ENCODE measurements at regions not wholly inside any gene's neighbourhood (a gene's known extent, or its start where the extent isn't known, plus 50 kb on each side); places are given as distances from the start of the nearest gene placed in this dataset.

DNA sequence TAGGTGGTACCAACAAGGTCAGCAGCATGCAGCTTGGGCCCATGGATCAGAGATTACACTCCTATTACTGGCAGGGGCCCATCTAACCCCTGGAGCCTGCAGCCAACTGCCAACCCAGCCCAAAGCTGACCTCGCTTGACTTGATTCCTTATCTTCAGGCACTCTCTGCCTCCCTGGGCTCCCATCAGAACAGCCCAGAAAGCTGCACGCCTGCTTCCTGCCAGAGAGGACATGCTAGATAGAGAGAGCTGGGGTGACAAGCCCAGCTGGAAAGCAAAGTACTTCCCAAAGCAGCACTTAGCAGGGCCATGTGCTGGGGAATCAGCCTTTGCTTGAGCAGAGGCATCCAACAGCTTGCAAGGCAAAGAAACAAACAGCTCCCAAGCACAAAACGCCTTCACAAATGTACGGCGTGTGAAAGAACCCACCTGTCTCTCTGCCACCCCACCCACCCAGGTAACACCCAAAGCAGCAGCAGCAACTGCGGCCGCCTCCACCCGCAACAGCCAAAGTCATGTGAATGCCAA is 74.2 kb upstream of the NLK start (continued):
- TF ChIP-seq, protein P1, sequence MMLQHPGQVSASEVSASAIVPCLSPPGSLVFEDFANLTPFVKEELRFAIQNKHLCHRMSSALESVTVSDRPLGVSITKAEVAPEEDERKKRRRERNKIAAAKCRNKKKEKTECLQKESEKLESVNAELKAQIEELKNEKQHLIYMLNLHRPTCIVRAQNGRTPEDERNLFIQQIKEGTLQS (IDR thresholded peaks at IDR 0.05): no peak
- TF ChIP-seq, protein P2, sequence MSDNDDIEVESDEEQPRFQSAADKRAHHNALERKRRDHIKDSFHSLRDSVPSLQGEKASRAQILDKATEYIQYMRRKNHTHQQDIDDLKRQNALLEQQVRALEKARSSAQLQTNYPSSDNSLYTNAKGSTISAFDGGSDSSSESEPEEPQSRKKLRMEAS (IDR thresholded peaks at IDR 0.05): no peak
- no peak for TF ChIP-seq HNF4G (IDR thresholded peaks at IDR 0.05)
- no peak for TF ChIP-seq SP1 (IDR thresholded peaks at IDR 0.05)
- TF ChIP-seq, protein P3, sequence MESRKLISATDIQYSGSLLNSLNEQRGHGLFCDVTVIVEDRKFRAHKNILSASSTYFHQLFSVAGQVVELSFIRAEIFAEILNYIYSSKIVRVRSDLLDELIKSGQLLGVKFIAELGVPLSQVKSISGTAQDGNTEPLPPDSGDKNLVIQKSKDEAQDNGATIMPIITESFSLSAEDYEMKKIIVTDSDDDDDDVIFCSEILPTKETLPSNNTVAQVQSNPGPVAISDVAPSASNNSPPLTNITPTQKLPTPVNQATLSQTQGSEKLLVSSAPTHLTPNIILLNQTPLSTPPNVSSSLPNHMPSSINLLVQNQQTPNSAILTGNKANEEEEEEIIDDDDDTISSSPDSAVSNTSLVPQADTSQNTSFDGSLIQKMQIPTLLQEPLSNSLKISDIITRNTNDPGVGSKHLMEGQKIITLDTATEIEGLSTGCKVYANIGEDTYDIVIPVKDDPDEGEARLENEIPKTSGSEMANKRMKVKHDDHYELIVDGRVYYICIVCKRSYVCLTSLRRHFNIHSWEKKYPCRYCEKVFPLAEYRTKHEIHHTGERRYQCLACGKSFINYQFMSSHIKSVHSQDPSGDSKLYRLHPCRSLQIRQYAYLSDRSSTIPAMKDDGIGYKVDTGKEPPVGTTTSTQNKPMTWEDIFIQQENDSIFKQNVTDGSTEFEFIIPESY (IDR thresholded peaks at IDR 0.05): no peak
- TF ChIP-seq NR2F2 (IDR thresholded peaks at IDR 0.05): no peak

DNA sequence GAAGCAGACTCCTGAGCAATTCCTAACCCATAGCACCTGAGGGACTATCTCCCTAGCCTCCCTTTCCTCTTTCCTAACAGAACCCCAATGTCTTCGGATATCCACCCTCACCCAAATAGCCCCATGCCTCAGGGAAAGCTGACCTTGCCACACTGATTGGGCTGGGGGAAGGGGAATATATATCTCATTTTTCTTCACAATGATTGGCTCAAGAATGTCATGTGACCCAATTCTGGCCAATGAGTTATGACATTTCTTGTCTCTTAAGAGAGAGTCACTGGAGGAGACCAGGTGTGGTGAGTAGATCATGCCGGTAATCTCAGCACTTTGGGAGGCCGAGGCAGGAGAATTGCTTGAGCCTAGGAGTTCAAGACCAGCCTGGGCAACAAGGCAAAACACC is 71.9 kb upstream of the NLK start:
- Histone ChIP-seq H3K27me3 (ENCODE audit: control insufficient read depth in 4 of 4, insufficient read depth in 4 of 4, low read length in 3 of 4) (no peaks in the 10 kb centered on the region), H3K4me1 (ENCODE audit: control insufficient read depth in 4 of 4, insufficient read depth in 4 of 4, low read length in 3 of 4) (peaks cover 0 to 8% (median 4%) of the 10 kb centered on the region in 4 donors), H3K9me3 (ENCODE audit: control insufficient read depth in 4 of 4, low read length in 3 of 4) (no peaks in the 10 kb centered on the region), H3K36me3 (ENCODE audit: control insufficient read depth in 4 of 4, insufficient read depth in 3 of 4, low read depth in 1 of 4, low read length in 3 of 4) (no peaks in the 10 kb centered on the region), H3K9ac (ENCODE audit: low read depth in 1 of 2, low read length in 2 of 2) (no peak overlapping the region), H3K4me3 (ENCODE audit: low read depth in 1 of 3, low read length in 3 of 3) (no peak overlapping the region), H3K27ac (ENCODE audit: low read depth in 1 of 2, low read length in 2 of 2) (no peak overlapping the region)
- no peak for TF ChIP-seq SP1 (IDR thresholded peaks at IDR 0.05)
- no peak for TF ChIP-seq RAD21 (IDR thresholded peaks at IDR 0.05)
- TF ChIP-seq TAF1 (conservative IDR thresholded peaks at IDR 0.05): no peak
- TF ChIP-seq, protein P2 (IDR thresholded peaks at IDR 0.05): no peak
- no peak for TF ChIP-seq YY1 (IDR thresholded peaks at IDR 0.05)
- TF ChIP-seq RXRA (IDR thresholded peaks at IDR 0.05): no peak
- TF ChIP-seq, protein P4, sequence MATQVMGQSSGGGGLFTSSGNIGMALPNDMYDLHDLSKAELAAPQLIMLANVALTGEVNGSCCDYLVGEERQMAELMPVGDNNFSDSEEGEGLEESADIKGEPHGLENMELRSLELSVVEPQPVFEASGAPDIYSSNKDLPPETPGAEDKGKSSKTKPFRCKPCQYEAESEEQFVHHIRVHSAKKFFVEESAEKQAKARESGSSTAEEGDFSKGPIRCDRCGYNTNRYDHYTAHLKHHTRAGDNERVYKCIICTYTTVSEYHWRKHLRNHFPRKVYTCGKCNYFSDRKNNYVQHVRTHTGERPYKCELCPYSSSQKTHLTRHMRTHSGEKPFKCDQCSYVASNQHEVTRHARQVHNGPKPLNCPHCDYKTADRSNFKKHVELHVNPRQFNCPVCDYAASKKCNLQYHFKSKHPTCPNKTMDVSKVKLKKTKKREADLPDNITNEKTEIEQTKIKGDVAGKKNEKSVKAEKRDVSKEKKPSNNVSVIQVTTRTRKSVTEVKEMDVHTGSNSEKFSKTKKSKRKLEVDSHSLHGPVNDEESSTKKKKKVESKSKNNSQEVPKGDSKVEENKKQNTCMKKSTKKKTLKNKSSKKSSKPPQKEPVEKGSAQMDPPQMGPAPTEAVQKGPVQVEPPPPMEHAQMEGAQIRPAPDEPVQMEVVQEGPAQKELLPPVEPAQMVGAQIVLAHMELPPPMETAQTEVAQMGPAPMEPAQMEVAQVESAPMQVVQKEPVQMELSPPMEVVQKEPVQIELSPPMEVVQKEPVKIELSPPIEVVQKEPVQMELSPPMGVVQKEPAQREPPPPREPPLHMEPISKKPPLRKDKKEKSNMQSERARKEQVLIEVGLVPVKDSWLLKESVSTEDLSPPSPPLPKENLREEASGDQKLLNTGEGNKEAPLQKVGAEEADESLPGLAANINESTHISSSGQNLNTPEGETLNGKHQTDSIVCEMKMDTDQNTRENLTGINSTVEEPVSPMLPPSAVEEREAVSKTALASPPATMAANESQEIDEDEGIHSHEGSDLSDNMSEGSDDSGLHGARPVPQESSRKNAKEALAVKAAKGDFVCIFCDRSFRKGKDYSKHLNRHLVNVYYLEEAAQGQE (IDR thresholded peaks at IDR 0.05): no peak
- no peak for TF ChIP-seq EGR1 (IDR thresholded peaks at IDR 0.05; ENCODE audit: low read depth in 2 of 2)
- TF ChIP-seq HNF4A (conservative IDR thresholded peaks at IDR 0.05): no peak
- TF ChIP-seq, protein P5, sequence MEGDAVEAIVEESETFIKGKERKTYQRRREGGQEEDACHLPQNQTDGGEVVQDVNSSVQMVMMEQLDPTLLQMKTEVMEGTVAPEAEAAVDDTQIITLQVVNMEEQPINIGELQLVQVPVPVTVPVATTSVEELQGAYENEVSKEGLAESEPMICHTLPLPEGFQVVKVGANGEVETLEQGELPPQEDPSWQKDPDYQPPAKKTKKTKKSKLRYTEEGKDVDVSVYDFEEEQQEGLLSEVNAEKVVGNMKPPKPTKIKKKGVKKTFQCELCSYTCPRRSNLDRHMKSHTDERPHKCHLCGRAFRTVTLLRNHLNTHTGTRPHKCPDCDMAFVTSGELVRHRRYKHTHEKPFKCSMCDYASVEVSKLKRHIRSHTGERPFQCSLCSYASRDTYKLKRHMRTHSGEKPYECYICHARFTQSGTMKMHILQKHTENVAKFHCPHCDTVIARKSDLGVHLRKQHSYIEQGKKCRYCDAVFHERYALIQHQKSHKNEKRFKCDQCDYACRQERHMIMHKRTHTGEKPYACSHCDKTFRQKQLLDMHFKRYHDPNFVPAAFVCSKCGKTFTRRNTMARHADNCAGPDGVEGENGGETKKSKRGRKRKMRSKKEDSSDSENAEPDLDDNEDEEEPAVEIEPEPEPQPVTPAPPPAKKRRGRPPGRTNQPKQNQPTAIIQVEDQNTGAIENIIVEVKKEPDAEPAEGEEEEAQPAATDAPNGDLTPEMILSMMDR (IDR thresholded peaks at IDR 0.05; ENCODE audit: low read depth, low read length, missing input control): no peak
- no peak for TF ChIP-seq NR2F2 (IDR thresholded peaks at IDR 0.05)
- TF ChIP-seq, protein P1 (IDR thresholded peaks at IDR 0.05): no peak
- no peak for TF ChIP-seq JUND (IDR thresholded peaks at IDR 0.05)
- no peak for TF ChIP-seq FOXA2 (IDR thresholded peaks at IDR 0.05)
- WGBS: 91% methylated on average over 3 of the region's 3 CpGs
- DNase-seq (ENCODE audit: low spot score): no peak
